ENCODE measurements at regions not wholly inside any gene's neighbourhood (a gene's known extent, or its start where the extent isn't known, plus 50 kb on each side); places are given as distances from the start of the nearest gene placed in this dataset.
A peak's percentile ranks its signal among the peaks of the same experiment; 100 is the strongest.

GRCh38 chr3:72100080-72100511 lies 315.1 kb upstream of the PROK2 start:
- no peaks in the 10 kb centered on the region for H3K9me3 ChIP-seq (ENCODE audit: control insufficient read depth, insufficient read depth, low read length)
- H3K4me3 Mint-ChIP-seq = peak overlapping the region; percentile 77
- WGBS (ENCODE audit: insufficient coverage) = 16% methylated on average over 15 of the region's 17 CpGs
- H3K36me3 ChIP-seq (ENCODE audit: control insufficient read depth, insufficient read depth, low read length) = no peaks in the 10 kb centered on the region
- H3K9me3 Mint-ChIP-seq = no peaks in the 10 kb centered on the region
- peak overlapping the region; percentile 10 for H3K4me3 ChIP-seq (ENCODE audit: low read length)
- H3K27me3 Mint-ChIP-seq (ENCODE audit: low read depth in 2 of 2) = peaks cover 19 to 25% of the 10 kb centered on the region in 2 donors
- H3K27ac Mint-ChIP-seq = peak overlapping the region; percentile 2 to 70
- TF ChIP-seq, protein P1, sequence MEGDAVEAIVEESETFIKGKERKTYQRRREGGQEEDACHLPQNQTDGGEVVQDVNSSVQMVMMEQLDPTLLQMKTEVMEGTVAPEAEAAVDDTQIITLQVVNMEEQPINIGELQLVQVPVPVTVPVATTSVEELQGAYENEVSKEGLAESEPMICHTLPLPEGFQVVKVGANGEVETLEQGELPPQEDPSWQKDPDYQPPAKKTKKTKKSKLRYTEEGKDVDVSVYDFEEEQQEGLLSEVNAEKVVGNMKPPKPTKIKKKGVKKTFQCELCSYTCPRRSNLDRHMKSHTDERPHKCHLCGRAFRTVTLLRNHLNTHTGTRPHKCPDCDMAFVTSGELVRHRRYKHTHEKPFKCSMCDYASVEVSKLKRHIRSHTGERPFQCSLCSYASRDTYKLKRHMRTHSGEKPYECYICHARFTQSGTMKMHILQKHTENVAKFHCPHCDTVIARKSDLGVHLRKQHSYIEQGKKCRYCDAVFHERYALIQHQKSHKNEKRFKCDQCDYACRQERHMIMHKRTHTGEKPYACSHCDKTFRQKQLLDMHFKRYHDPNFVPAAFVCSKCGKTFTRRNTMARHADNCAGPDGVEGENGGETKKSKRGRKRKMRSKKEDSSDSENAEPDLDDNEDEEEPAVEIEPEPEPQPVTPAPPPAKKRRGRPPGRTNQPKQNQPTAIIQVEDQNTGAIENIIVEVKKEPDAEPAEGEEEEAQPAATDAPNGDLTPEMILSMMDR (IDR thresholded peaks at IDR 0.05) = no peak
- peaks cover 40% of the 10 kb centered on the region for H3K4me1 ChIP-seq (ENCODE audit: control insufficient read depth, insufficient read depth, low read length)
- peak in 1 of 3 donors; percentile 42 for ATAC-seq
- no peaks in the 10 kb centered on the region for H3K36me3 Mint-ChIP-seq
- DNase-seq = no peak
- peaks cover 18 to 20% of the 10 kb centered on the region in 2 donors for H3K4me1 Mint-ChIP-seq
- H3K27ac ChIP-seq (ENCODE audit: low read length) = peak overlapping the region; percentile 49
- intact Hi-C loops (cut with micrococcal nuclease) = loop anchor here (10.0 kb wide), 1 partner anchor 375 kb away; the partner anchor contains the start of gene EIF4E3
- peaks cover 5% of the 10 kb centered on the region for H3K27me3 ChIP-seq (ENCODE audit: control insufficient read depth, insufficient read depth, low read length)

- no peaks in the 10 kb centered on the region for H3K36me3 ChIP-seq (ENCODE audit: control insufficient read depth, insufficient read depth, low read length)
- peaks cover 5% of the 10 kb centered on the region for H3K27me3 ChIP-seq (ENCODE audit: control insufficient read depth, insufficient read depth, low read length)
- DNase-seq (no peak), ATAC-seq (no peak)
- no peak overlapping the region for H3K4me3 Mint-ChIP-seq
- H3K4me1 ChIP-seq (ENCODE audit: control insufficient read depth, insufficient read depth, low read length) = peaks cover 40% of the 10 kb centered on the region
- H3K4me1 Mint-ChIP-seq = peaks cover 18 to 20% of the 10 kb centered on the region in 2 donors
- H3K27ac ChIP-seq (ENCODE audit: low read length) = peak overlapping the region; percentile 49
- no peaks in the 10 kb centered on the region for H3K9me3 ChIP-seq (ENCODE audit: control insufficient read depth, insufficient read depth, low read length)
- H3K4me3 ChIP-seq (ENCODE audit: low read length) = no peak overlapping the region
- no peaks in the 10 kb centered on the region for H3K36me3 Mint-ChIP-seq
- no peaks in the 10 kb centered on the region for H3K9me3 Mint-ChIP-seq
- H3K27ac Mint-ChIP-seq = peak overlapping the region in 1 of 2 donors; percentile 2
- TF ChIP-seq, protein P1 (IDR thresholded peaks at IDR 0.05) = no peak
- intact Hi-C loops (cut with micrococcal nuclease) = loop anchor here (10.0 kb wide), 1 partner anchor 375 kb away; the partner anchor contains the start of gene EIF4E3
- peaks cover 19 to 25% of the 10 kb centered on the region in 2 donors for H3K27me3 Mint-ChIP-seq (ENCODE audit: low read depth in 2 of 2)
- WGBS (ENCODE audit: insufficient coverage) = 72% methylated on average over 14 of the region's 14 CpGs
Observed at GRCh38 chr3:72099326-72100079, 314.6 kb upstream of the PROK2 start.

- TF ChIP-seq, protein P1 (IDR thresholded peaks at IDR 0.05) = no peak
- Histone ChIP-seq H3K27ac (ENCODE audit: low read length) (no peak overlapping the region), H3K36me3 (ENCODE audit: control insufficient read depth, insufficient read depth, low read length) (no peaks in the 10 kb centered on the region), H3K9me3 (ENCODE audit: control insufficient read depth, insufficient read depth, low read length) (no peaks in the 10 kb centered on the region), H3K4me3 (ENCODE audit: low read length) (no peak overlapping the region), H3K4me1 (ENCODE audit: control insufficient read depth, insufficient read depth, low read length) (peaks cover 30% of the 10 kb centered on the region), H3K27me3 (ENCODE audit: control insufficient read depth, insufficient read depth, low read length) (peaks cover 5% of the 10 kb centered on the region)
- H3K36me3 Mint-ChIP-seq = no peaks in the 10 kb centered on the region
- H3K27me3 Mint-ChIP-seq (ENCODE audit: low read depth in 2 of 2) = peaks cover 15 to 33% of the 10 kb centered on the region in 2 donors
- intact Hi-C loops (cut with micrococcal nuclease) = no loop called here
- no peaks in the 10 kb centered on the region for H3K9me3 Mint-ChIP-seq
- no peak for ATAC-seq
- H3K4me1 Mint-ChIP-seq = peaks cover 18 to 20% of the 10 kb centered on the region in 2 donors
- H3K4me3 Mint-ChIP-seq = no peak overlapping the region
- no peak overlapping the region for H3K27ac Mint-ChIP-seq
- DNase-seq = no peak
Observed at GRCh38 chr3:72097053-72097452, 312.1 kb upstream of the PROK2 start.
